HL-60/S4 treated with phorbol 12-myristate 13-acetate at 8.2 ng/mL for 4 days and 3 days (cell line): ENCODE measurements at regions not wholly inside any gene's neighbourhood (a gene's known extent, or its start where the extent isn't known, plus 50 kb on each side); places are given as distances from the start of the nearest gene placed in this dataset.
"Not testable (repeated sequence)": the region's sequence is repeated elsewhere in the genome, so short reads cannot be mapped to it uniquely, and the experiment has no call there.

Source experiments
- in situ Hi-C: fragments of 300-500 bp; cut with MboI; formaldehyde crosslinking; loops from 2 replicates; pipeline ENCODE4 v1.15.0; 2022; ENCODE audit warnings: low sequenced_read_pairs

GRCh38 chrX:43188296-43188695 is 410.3 kb upstream of the PPP1R2C start:
- in situ Hi-C loops, result no loop called here

- in situ Hi-C loops, result no loop called here
These were observed 433.6 kb upstream of the PPP1R2C start for GRCh38 chrX:43211570-43211969.

- in situ Hi-C loops, result no loop called here
These were observed 437.9 kb upstream of the MAOA start for GRCh38 chrX:43218198-43218597.

- in situ Hi-C loops, result no loop called here
These were observed 431.6 kb upstream of the MAOA start for GRCh38 chrX:43224496-43224895.

GRCh38 chrX:43225626-43226328 is 430.3 kb upstream of the MAOA start:
- in situ Hi-C loops, result no loop called here

GRCh38 chrX:43238461-43238945 is 417.6 kb upstream of the MAOA start:
- in situ Hi-C loops, result no loop called here

- in situ Hi-C loops, result no loop called here
These were observed 416.7 kb upstream of the MAOA start for GRCh38 chrX:43239356-43239755.

GRCh38 chrX:43255596-43255995 is 400.5 kb upstream of the MAOA start:
- in situ Hi-C loops, result no loop called here

- in situ Hi-C loops, result no loop called here
These were observed 389.6 kb upstream of the MAOA start for GRCh38 chrX:43266487-43266886.

GRCh38 chrX:43267652-43268051 is 388.4 kb upstream of the MAOA start:
- in situ Hi-C loops, result no loop called here

- in situ Hi-C loops, result no loop called here
These were observed 386.9 kb upstream of the MAOA start for GRCh38 chrX:43269201-43269600.

GRCh38 chrX:43277879-43278278 is 378.2 kb upstream of the MAOA start:
- in situ Hi-C loops, result no loop called here

- in situ Hi-C loops, result no loop called here
These were observed 377.7 kb upstream of the MAOA start for GRCh38 chrX:43278440-43278839.

- in situ Hi-C loops, result no loop called here
These were observed 376.7 kb upstream of the MAOA start for GRCh38 chrX:43279341-43279808.

GRCh38 chrX:43283187-43283586 is 372.9 kb upstream of the MAOA start:
- in situ Hi-C loops, result no loop called here

- in situ Hi-C loops, result not testable (repeated sequence)
These were observed 344.5 kb upstream of the MAOA start for GRCh38 chrX:43311625-43312024.

GRCh38 chrX:43313035-43313434 is 343.1 kb upstream of the MAOA start:
- in situ Hi-C loops, result no loop called here

GRCh38 chrX:43314525-43314924 is 341.6 kb upstream of the MAOA start:
- in situ Hi-C loops, result no loop called here

GRCh38 chrX:43315622-43316021 is 340.5 kb upstream of the MAOA start:
- in situ Hi-C loops, result no loop called here

GRCh38 chrX:43316146-43316545 is 340.0 kb upstream of the MAOA start:
- in situ Hi-C loops, result no loop called here

GRCh38 chrX:43317378-43317777 is 338.7 kb upstream of the MAOA start:
- in situ Hi-C loops, result no loop called here

GRCh38 chrX:43328358-43328946 is 327.6 kb upstream of the MAOA start:
- in situ Hi-C loops, result no loop called here

GRCh38 chrX:43333543-43333942 is 322.6 kb upstream of the MAOA start:
- in situ Hi-C loops, result no loop called here
